IMR-90 (cell line): ENCODE measurements at regions not wholly inside any gene's neighbourhood (a gene's known extent, or its start where the extent isn't known, plus 50 kb on each side); places are given as distances from the start of the nearest gene placed in this dataset.

Experiments
- ATAC-seq: fragments of 200-7000 bp; cut with Tn5 transposase; 2 replicates; pipeline ENCODE4 v1.9.1; 2020; ENCODE audit warnings: low read depth, mild to moderate bottlenecking, moderate library complexity
- BruUV-seq: library from RNA; stranded (reverse); fragments of 400-500 nt; replicated peaks from 2 replicates; lab custom pipeline; 2021; lab: Mats Ljungman, UMichigan
- CTCF ChIA-PET: fragments of 300-600 bp; formaldehyde crosslinking; extraction: SDS; loops from one replicate; lab custom pipeline; 2021; ENCODE audit warnings: antibody characterized with exemption; lab: Yijun Ruan, JAX
- POLR2A ChIA-PET: fragments of 300-600 bp; sonication (Branson Sonifier 250); formaldehyde crosslinking; loops from one replicate; lab custom pipeline; 2022; ENCODE audit warnings: antibody characterized with exemption; ENCODE audit not compliant: unreplicated experiment; lab: Charles Lee
- DNase-seq: peaks from one replicate; pipeline ENCODE4 v3.0.0; 2013
- H2AFZ ChIP-seq: replicated peaks from 2 replicates; pipeline ENCODE3; 2013; ENCODE audit warnings: low read length, mild to moderate bottlenecking; ENCODE audit not compliant: poor library complexity
- H2AK5ac ChIP-seq: 2 replicates; pipeline ENCODE4 v1.6.1; 2013; ENCODE audit warnings: low read depth, low read length, inconsistent platforms
- H2AK9ac ChIP-seq: replicated peaks from 2 replicates; pipeline ENCODE3; 2013; ENCODE audit warnings: mild to moderate bottlenecking, low read depth, low read length, moderate library complexity; ENCODE audit not compliant: poor library complexity
- H2BK120ac ChIP-seq: 2 replicates; pipeline ENCODE4 v1.6.1; 2013; ENCODE audit warnings: low read depth, low read length, inconsistent platforms
- H2BK15ac ChIP-seq: 3 replicates; pipeline ENCODE4 v1.6.1; 2013; ENCODE audit warnings: low read depth, low read length, inconsistent platforms
- H2BK20ac ChIP-seq: 2 replicates; pipeline ENCODE4 v1.6.1; 2013; ENCODE audit warnings: low read depth, mild to moderate bottlenecking, inconsistent platforms, low read length, moderate library complexity
- H2BK5ac ChIP-seq: 2 replicates; pipeline ENCODE4 v1.6.1; 2013; ENCODE audit warnings: mild to moderate bottlenecking, low read depth, low read length, inconsistent platforms; ENCODE audit not compliant: poor library complexity, severe bottlenecking
- H3K14ac ChIP-seq: replicated peaks from 2 replicates; pipeline ENCODE4 v1.6.1; 2013; ENCODE audit warnings: low read depth, low read length, inconsistent platforms
- H3K18ac ChIP-seq: 2 replicates; pipeline ENCODE4 v1.6.1; 2013; ENCODE audit warnings: low read depth, low read length, control low read depth
- H3K23ac ChIP-seq: 2 replicates; pipeline ENCODE4 v1.6.1; 2013; ENCODE audit warnings: low read depth, low read length, inconsistent platforms
- H3K27ac ChIP-seq: 2 replicates; pipeline ENCODE4 v1.5.1; 2013; ENCODE audit warnings: mild to moderate bottlenecking, control low read depth, low read length; ENCODE audit not compliant: insufficient read depth
- H3K27me3 ChIP-seq: 2 replicates; pipeline ENCODE4 v1.6.1; 2013; ENCODE audit warnings: low read length; ENCODE audit not compliant: control insufficient read depth, insufficient read depth
- H3K36me3 ChIP-seq: 2 replicates; pipeline ENCODE4 v1.6.1; 2013; ENCODE audit warnings: low read length, mixed read lengths; ENCODE audit not compliant: control insufficient read depth, insufficient read depth
- H3K4ac ChIP-seq: 2 replicates; pipeline ENCODE4 v1.6.1; 2013; ENCODE audit warnings: low read depth, low read length, inconsistent platforms
- H3K4me1 ChIP-seq: 2 replicates; pipeline ENCODE4 v1.6.1; 2013; ENCODE audit warnings: low read length, mixed read lengths; ENCODE audit not compliant: control insufficient read depth, insufficient read depth
- H3K4me2 ChIP-seq: 2 replicates; pipeline ENCODE4 v1.6.1; 2013; ENCODE audit warnings: low read depth, mild to moderate bottlenecking, control low read depth, low read length, moderate library complexity
- H3K4me3 ChIP-seq: 2 replicates; pipeline ENCODE4 v1.5.1; 2013; ENCODE audit warnings: low read depth, mild to moderate bottlenecking, control low read depth, low read length, moderate library complexity; ENCODE audit not compliant: insufficient read depth
- H3K56ac ChIP-seq: 2 replicates; pipeline ENCODE4 v1.6.1; 2013; ENCODE audit warnings: low read length, inconsistent platforms; ENCODE audit not compliant: insufficient read depth; ENCODE audit errors: extremely low read depth
- H3K79me1 ChIP-seq, 2 experiments: 2 replicates each; pipeline ENCODE4 v1.6.1; 2013; ENCODE audit warnings: low read length in 2 of 2, inconsistent platforms in 1 of 2, low read depth in 1 of 2
- H3K9ac ChIP-seq: 2 replicates; pipeline ENCODE4 v1.6.1; 2013; ENCODE audit warnings: low read depth, low read length, control low read depth
- H3K9me1 ChIP-seq: 2 replicates; pipeline ENCODE4 v1.6.1; 2013; ENCODE audit warnings: low read length, inconsistent platforms; ENCODE audit not compliant: insufficient read depth
- H3K9me3 ChIP-seq: 2 replicates; pipeline ENCODE4 v1.6.1; 2013; ENCODE audit warnings: low read length; ENCODE audit not compliant: control insufficient read depth, insufficient read depth
- H4K20me1 ChIP-seq: 2 replicates; pipeline ENCODE4 v1.6.1; 2013; ENCODE audit warnings: low read length, inconsistent platforms; ENCODE audit not compliant: insufficient read depth
- H4K5ac ChIP-seq: 2 replicates; pipeline ENCODE4 v1.6.1; 2013; ENCODE audit warnings: mild to moderate bottlenecking, low read depth, low read length, control low read depth
- H4K8ac ChIP-seq, 2 experiments: 2 replicates each; pipeline ENCODE4 v1.6.1; 2013; ENCODE audit warnings: low read depth in 2 of 2, low read length in 2 of 2, control low read depth in 1 of 2, inconsistent platforms in 1 of 2
- H4K91ac ChIP-seq: 2 replicates; pipeline ENCODE4 v1.6.1; 2013; ENCODE audit warnings: low read depth, low read length, inconsistent platforms; ENCODE audit not compliant: insufficient read depth
- NFE2L2 ChIP-seq: fragments of 150-350 bp; IDR thresholded peaks from 2 replicates; pipeline ENCODE4 v1.6.1; 2016; ENCODE audit warnings: low read depth, mild to moderate bottlenecking, low read length
- WGBS, 2 experiments: methylation state at CpG; one replicate each; pipeline versions ENCODE4 v1.1.5 to v1.1.7; 2013; ENCODE audit warnings: missing lambda C conversion rate in 2 of 2; ENCODE audit not compliant: insufficient read length in 1 of 2; ENCODE audit errors: extremely low coverage in 2 of 2; 5-methylcytosine and 5-hydroxymethylcytosine counted together
- dilution Hi-C: fragments of 300-500 bp; cut with HindIII; formaldehyde crosslinking; loops from one replicate; pipeline ENCODE4 v1.14.3; 2018; ENCODE audit warnings: low sequenced_read_pairs; ENCODE audit not compliant: unreplicated experiment
- in situ Hi-C: fragments of 300-500 bp; cut with MboI; formaldehyde crosslinking; loops from 3 replicates; pipeline ENCODE4 v1.14.3; 2019; ENCODE audit warnings: low sequenced_read_pairs, inconsistent platforms, mixed read lengths
- intact Hi-C: fragments of 100-400 bp; cut with micrococcal nuclease; formaldehyde crosslinking; loops from 2 replicates; pipeline ENCODE4 v1.10.0; 2022

- H3K4me3 ChIP-seq, result no peak overlapping the region
- no peak overlapping the region for H2BK20ac ChIP-seq
- ATAC-seq (no peak), DNase-seq (no peak)
- H2BK15ac ChIP-seq, result no peak overlapping the region
- no peak for TF ChIP-seq NFE2L2
- no peak overlapping the region for H3K27ac ChIP-seq
- in situ Hi-C loops (no loop called here), intact Hi-C loops (no loop called here), dilution Hi-C loops (no loop called here)
- CTCF ChIA-PET, result no interaction called here
- POLR2A ChIA-PET, result no interaction called here
- no peak overlapping the region for H2AFZ ChIP-seq
- H3K18ac ChIP-seq, result no peak overlapping the region
- H3K4ac ChIP-seq, result no peak overlapping the region
- H3K79me1 ChIP-seq, result no peaks in the 10 kb centered on the region
- peaks cover 10% of the 10 kb centered on the region for H3K4me1 ChIP-seq
- H2BK5ac ChIP-seq, result no peak overlapping the region
- peaks cover 3% of the 10 kb centered on the region; the same call in 1 of the 2 replicates for H3K27me3 ChIP-seq
- H4K8ac ChIP-seq, result no peak overlapping the region
- 84% methylated on average over 5 of the region's 5 CpGs; no CpG with 5 or more reads in 1 of the 2 experiments for WGBS, 2 experiments
- peaks cover 4% of the 10 kb centered on the region; the same call in 1 of the 2 replicates for H4K20me1 ChIP-seq
- no peak overlapping the region for H2AK9ac ChIP-seq
- no peak overlapping the region for H3K56ac ChIP-seq
- H3K4me2 ChIP-seq, result no peak overlapping the region
- no peak overlapping the region for H3K9ac ChIP-seq
- H4K5ac ChIP-seq, result no peak overlapping the region
- no TSS peak for BruUV-seq
- no peak overlapping the region for H2AK5ac ChIP-seq
- no peaks in the 10 kb centered on the region for H3K9me3 ChIP-seq
- H3K9me1 ChIP-seq, result peaks cover 3% of the 10 kb centered on the region; the same call in 1 of the 2 replicates
- H2BK120ac ChIP-seq, result no peak overlapping the region
- no peak overlapping the region for H3K23ac ChIP-seq
- H3K36me3 ChIP-seq, result no peaks in the 10 kb centered on the region
- no peak overlapping the region for H4K91ac ChIP-seq
- no peak overlapping the region for H3K14ac ChIP-seq
These were observed 114.0 kb downstream of the DACT1 start for GRCh38 chr14:58751788-58752187.
